Osteocyte (in vitro differentiated cells): ENCODE measurements at regions not wholly inside any gene's neighbourhood (a gene's known extent, or its start where the extent isn't known, plus 50 kb on each side); places are given as distances from the start of the nearest gene placed in this dataset.
A peak's percentile ranks its signal among the peaks of the same experiment; 100 is the strongest.

ENCODE experiments used
- DNase-seq: peaks from one replicate; pipeline ENCODE4 v3.0.0; 2021; ENCODE audit warnings: mixed read lengths; ENCODE audit not compliant: unreplicated experiment; ENCODE audit errors: extremely low spot score
- H3K27ac Mint-ChIP-seq: one replicate; pipeline ENCODE4 v1.8.0; 2021; ENCODE audit warnings: mild to moderate bottlenecking, mixed read lengths; ENCODE audit not compliant: unreplicated experiment
- H3K27me3 Mint-ChIP-seq: one replicate; pipeline ENCODE4 v1.8.0; 2021; ENCODE audit warnings: mixed read lengths; ENCODE audit not compliant: unreplicated experiment
- H3K36me3 Mint-ChIP-seq: one replicate; pipeline ENCODE4 v1.8.0; 2021; ENCODE audit warnings: mixed read lengths; ENCODE audit not compliant: unreplicated experiment
- H3K4me1 Mint-ChIP-seq: one replicate; pipeline ENCODE4 v1.8.0; 2021; ENCODE audit warnings: mixed read lengths; ENCODE audit not compliant: unreplicated experiment
- H3K4me3 Mint-ChIP-seq: one replicate; pipeline ENCODE4 v1.8.0; 2021; ENCODE audit warnings: mild to moderate bottlenecking, moderate library complexity, mixed read lengths; ENCODE audit not compliant: unreplicated experiment
- H3K9me3 Mint-ChIP-seq: one replicate; pipeline ENCODE4 v1.8.0; 2021; ENCODE audit warnings: mixed read lengths; ENCODE audit not compliant: unreplicated experiment
- TF ChIP-seq, protein P1 (sequence below): fragments of 200-600 bp; sonication (generic); IDR thresholded peaks from 2 replicates; pipeline ENCODE4 v1.5.0; 2021; ENCODE audit warnings: antibody characterized with exemption, mild to moderate bottlenecking, moderate library complexity

DNA sequence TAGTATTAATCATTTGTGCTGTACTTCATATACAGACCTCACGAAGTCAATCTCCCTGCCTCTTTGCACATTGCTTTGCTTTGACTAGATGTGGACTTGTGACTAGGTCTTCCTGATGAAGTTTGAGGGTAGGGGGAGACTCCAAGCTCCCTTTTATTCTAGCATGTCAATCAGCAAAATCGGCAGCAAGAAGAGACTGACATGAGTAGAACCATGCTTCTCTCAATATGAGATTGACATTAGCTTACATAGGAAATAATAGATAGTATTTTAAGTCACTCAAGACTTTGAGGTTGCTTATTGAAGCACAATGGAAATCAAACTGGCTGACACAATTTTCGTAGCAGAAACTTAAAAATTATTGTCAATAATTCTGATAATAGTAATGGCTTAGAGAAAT is 866.4 kb upstream of the ADAMTS5 start:
- Mint-ChIP-seq H3K9me3 (no peaks in the 10 kb centered on the region), H3K36me3 (peaks cover 4% of the 10 kb centered on the region), H3K4me3 (no peak overlapping the region), H3K4me1 (peaks cover 18% of the 10 kb centered on the region), H3K27me3 (no peaks in the 10 kb centered on the region), H3K27ac (no peak overlapping the region)
- no peak for DNase-seq
- TF ChIP-seq, protein P1, sequence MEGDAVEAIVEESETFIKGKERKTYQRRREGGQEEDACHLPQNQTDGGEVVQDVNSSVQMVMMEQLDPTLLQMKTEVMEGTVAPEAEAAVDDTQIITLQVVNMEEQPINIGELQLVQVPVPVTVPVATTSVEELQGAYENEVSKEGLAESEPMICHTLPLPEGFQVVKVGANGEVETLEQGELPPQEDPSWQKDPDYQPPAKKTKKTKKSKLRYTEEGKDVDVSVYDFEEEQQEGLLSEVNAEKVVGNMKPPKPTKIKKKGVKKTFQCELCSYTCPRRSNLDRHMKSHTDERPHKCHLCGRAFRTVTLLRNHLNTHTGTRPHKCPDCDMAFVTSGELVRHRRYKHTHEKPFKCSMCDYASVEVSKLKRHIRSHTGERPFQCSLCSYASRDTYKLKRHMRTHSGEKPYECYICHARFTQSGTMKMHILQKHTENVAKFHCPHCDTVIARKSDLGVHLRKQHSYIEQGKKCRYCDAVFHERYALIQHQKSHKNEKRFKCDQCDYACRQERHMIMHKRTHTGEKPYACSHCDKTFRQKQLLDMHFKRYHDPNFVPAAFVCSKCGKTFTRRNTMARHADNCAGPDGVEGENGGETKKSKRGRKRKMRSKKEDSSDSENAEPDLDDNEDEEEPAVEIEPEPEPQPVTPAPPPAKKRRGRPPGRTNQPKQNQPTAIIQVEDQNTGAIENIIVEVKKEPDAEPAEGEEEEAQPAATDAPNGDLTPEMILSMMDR = no peak

DNA sequence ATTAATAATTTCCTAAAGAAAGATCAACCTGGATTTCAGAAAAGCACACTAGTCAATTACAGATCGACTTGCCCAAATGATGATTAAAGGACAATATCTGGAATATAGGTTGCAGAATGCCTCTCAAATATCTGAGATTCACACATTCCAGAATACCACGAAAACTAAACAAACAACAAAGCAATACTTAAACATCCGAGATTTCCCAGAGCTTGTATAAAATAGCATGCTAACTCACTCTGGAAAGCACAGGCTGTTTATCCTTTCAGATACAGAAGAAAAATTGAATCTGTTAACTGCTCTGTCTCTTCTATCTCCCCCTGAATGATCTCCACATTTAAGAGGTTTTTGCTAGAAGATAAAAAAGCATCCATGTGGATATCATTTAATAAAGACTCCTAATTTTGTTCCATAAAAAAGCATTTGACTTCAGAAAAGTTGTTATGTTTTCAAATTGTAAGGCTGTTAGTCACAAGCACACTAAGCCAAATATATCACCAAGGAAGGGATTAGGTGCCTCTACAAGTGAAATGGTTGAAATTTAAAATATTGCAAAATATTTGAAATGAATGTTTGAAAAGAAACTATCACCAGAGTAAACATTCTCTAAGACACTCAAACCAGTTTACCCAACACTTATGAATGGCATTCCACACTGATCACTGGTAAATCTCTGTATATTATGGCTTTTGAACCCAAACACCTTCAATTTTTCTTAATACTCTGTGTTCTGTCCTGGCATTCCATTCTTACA is 865.1 kb upstream of the ADAMTS5 start:
- H3K36me3 Mint-ChIP-seq = peaks cover 4% of the 10 kb centered on the region
- peaks cover 16% of the 10 kb centered on the region for H3K4me1 Mint-ChIP-seq
- no peak for DNase-seq
- TF ChIP-seq, protein P1 = no peak
- no peaks in the 10 kb centered on the region for H3K9me3 Mint-ChIP-seq
- peak overlapping the region; percentile 8 for H3K27ac Mint-ChIP-seq
- H3K27me3 Mint-ChIP-seq = no peaks in the 10 kb centered on the region
- no peak overlapping the region for H3K4me3 Mint-ChIP-seq

DNA sequence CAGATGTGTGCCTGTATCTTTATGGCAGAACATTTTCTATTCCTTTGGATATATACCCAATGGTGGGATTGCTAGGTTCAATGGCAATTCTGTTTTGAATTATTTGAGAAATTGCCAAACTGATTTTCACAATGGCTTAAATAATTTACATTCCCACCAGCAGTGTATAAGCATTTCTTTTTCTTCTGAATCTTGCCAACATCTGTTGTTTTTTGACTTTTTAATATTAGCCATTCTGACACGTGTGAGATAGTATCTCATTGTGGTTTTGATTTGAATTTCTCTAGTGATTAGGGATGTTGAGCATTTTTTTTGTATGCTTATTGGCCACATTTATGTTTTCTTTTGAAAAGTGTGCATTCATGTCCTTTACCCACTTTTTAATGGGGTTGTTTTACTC is 864.3 kb upstream of the ADAMTS5 start:
- no peaks in the 10 kb centered on the region for H3K27me3 Mint-ChIP-seq
- H3K9me3 Mint-ChIP-seq = no peaks in the 10 kb centered on the region
- peaks cover 4% of the 10 kb centered on the region for H3K36me3 Mint-ChIP-seq
- H3K27ac Mint-ChIP-seq = no peak overlapping the region
- TF ChIP-seq, protein P1 = no peak
- H3K4me3 Mint-ChIP-seq = no peak overlapping the region
- H3K4me1 Mint-ChIP-seq = peaks cover 16% of the 10 kb centered on the region
- DNase-seq = no peak

DNA sequence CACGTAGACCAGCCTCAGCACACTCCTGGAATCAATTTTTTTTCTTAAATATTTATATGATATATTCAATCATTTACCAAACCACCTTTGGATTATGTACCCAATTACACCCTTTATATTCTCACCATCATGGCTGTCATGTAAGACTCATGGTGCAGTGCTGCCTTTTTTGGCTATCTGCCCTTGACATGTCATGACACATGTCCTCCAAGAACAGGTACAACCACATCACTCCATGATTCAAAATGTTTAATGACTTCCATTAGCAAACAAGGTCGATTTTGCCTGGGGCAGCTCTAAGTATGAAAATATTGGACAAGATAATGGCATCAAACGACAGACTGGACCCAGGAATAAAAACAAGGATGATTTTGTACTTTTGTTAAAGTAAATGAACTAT is 861.1 kb upstream of the ADAMTS5 start:
- no peaks in the 10 kb centered on the region for H3K36me3 Mint-ChIP-seq
- TF ChIP-seq, protein P1 = no peak
- no peak overlapping the region for H3K4me3 Mint-ChIP-seq
- H3K27me3 Mint-ChIP-seq = no peaks in the 10 kb centered on the region
- no peak for DNase-seq
- no peak overlapping the region for H3K27ac Mint-ChIP-seq
- no peaks in the 10 kb centered on the region for H3K9me3 Mint-ChIP-seq
- H3K4me1 Mint-ChIP-seq = peaks cover 15% of the 10 kb centered on the region

DNA sequence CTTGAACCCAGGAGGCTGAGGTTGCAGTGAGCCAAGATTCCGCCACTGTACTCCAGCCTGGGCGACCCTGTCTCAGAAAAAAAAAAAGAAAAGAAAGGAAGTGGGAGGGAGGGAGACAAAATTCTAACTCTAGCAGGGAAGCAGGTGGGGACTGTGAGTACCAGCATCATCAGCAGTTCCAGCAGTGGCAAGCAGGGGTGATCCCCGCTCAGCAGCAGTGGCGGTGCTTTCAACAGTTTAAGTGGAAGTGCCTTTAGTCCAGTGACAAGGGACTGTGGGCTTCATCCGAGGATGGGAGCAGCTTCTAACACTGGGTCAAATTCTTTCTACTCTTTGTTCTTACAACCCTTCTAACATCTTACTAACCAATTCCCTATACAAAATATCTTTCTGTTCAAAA is 858.1 kb upstream of the ADAMTS5 start:
- no peaks in the 10 kb centered on the region for H3K4me1 Mint-ChIP-seq
- H3K27ac Mint-ChIP-seq = no peak overlapping the region
- no peaks in the 10 kb centered on the region for H3K9me3 Mint-ChIP-seq
- no peak overlapping the region for H3K4me3 Mint-ChIP-seq
- H3K27me3 Mint-ChIP-seq = no peaks in the 10 kb centered on the region
- TF ChIP-seq, protein P1 = no peak
- H3K36me3 Mint-ChIP-seq = no peaks in the 10 kb centered on the region
- no peak for DNase-seq
